ENCODE measurements at regions not wholly inside any gene's neighbourhood (a gene's known extent, or its start where the extent isn't known, plus 50 kb on each side); places are given as distances from the start of the nearest gene placed in this dataset.

- Mint-ChIP-seq H3K36me3 (peaks cover 0 to 6% (median 0%) of the 10 kb centered on the region in 3 donors), H3K27me3 (no peaks in the 10 kb centered on the region), H3K4me3 (no peak overlapping the region), H3K4me1 (no peaks in the 10 kb centered on the region), H3K27ac (no peak overlapping the region), H3K9me3 (peaks cover 0 to 25% (median 10%) of the 10 kb centered on the region in 9 donors)
- DNase-seq (no peak), ATAC-seq (no peak)
- POLR2A ChIA-PET, result no interaction called here
Observed at GRCh38 chr4:60926624-60927023, 273.5 kb upstream of the ADGRL3 start.

- H3K27me3 Mint-ChIP-seq, result no peaks in the 10 kb centered on the region
- H3K9me3 Mint-ChIP-seq, result peaks cover 0 to 32% (median 7%) of the 10 kb centered on the region in 9 donors
- H3K4me3 Mint-ChIP-seq, result no peak overlapping the region
- H3K36me3 Mint-ChIP-seq, result peaks cover 0 to 6% (median 0%) of the 10 kb centered on the region in 3 donors
- DNase-seq, result no peak
- H3K4me1 Mint-ChIP-seq, result no peaks in the 10 kb centered on the region
- no peak for ATAC-seq
- H3K27ac Mint-ChIP-seq, result no peak overlapping the region
- POLR2A ChIA-PET, result no interaction called here
Observed at GRCh38 chr4:60930866-60931265, 269.3 kb upstream of the ADGRL3 start.

DNA sequence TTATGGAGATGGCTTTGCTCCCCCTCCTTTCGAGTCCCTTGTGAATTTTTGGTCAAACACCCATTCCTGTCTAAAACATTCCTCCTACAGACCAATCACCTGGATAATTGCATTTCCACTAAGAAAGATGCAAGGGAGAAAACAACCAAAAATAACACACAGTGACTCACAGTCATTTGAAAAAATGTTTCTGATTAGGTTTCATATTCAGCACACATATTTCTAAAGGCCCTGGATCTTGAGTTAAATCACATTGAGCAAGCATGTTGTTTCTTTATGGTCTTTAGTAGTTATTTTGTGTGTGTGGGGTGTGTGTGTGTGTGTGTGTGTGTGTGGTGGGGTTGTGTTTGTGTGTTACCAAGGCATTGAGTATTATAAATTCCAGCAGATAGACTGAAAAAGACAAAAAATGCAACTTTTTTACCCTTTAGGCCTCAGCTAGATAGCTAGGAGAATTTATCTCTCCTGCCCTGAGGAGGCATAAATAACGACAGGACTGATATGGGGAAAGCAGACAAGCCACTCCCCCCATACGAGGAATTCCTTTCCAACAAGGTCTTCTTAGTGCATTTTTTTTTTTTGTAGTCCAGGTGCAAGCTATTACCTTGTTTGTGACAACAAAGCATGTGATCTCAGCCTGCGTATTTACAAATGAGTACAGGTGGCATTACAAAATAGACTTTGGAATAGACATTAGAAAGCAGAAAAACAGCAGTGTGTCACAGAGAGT is 265.4 kb upstream of the ADGRL3 start:
- Mint-ChIP-seq H3K27me3 (no peaks in the 10 kb centered on the region), H3K4me3 (no peak overlapping the region), H3K4me1 (no peaks in the 10 kb centered on the region), H3K36me3 (no peaks in the 10 kb centered on the region), H3K9me3 (peaks cover 0 to 23% (median 4%) of the 10 kb centered on the region in 9 donors), H3K27ac (no peak overlapping the region)
- ATAC-seq, result no peak
- no peak for DNase-seq
- POLR2A ChIA-PET, result no interaction called here

DNA sequence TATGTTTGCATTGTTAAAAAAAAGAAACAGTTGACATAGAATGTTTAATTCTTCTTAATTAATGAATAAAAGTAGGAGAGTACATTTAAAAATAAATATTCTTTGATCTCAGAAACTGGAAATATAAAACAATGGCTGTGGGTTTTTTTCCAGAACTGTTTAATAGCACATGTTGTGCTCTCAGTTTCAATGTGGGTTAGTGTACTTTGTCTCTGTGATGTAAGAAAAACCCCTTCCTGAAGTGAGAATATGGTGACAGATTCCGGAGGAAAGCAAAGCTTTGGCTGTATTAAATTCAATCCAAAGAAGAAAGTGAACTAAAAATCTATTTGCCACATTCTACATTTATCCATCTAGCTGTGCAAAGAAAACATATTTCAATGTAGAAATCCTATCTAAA is 261.9 kb upstream of the ADGRL3 start:
- peaks cover 0 to 16% (median 4%) of the 10 kb centered on the region in 9 donors for H3K9me3 Mint-ChIP-seq
- DNase-seq (no peak), ATAC-seq (no peak)
- H3K4me3 Mint-ChIP-seq, result no peak overlapping the region
- H3K4me1 Mint-ChIP-seq, result no peaks in the 10 kb centered on the region
- no peaks in the 10 kb centered on the region for H3K27me3 Mint-ChIP-seq
- POLR2A ChIA-PET, result no interaction called here
- H3K36me3 Mint-ChIP-seq, result no peaks in the 10 kb centered on the region
- no peak overlapping the region for H3K27ac Mint-ChIP-seq

GRCh38 chr4:60938621-60939020 is 261.5 kb upstream of the ADGRL3 start:
- ATAC-seq (no peak), DNase-seq (no peak)
- Mint-ChIP-seq H3K9me3 (peaks cover 0 to 13% (median 4%) of the 10 kb centered on the region in 9 donors), H3K27ac (no peak overlapping the region), H3K36me3 (no peaks in the 10 kb centered on the region), H3K4me3 (no peak overlapping the region), H3K27me3 (no peaks in the 10 kb centered on the region), H3K4me1 (no peaks in the 10 kb centered on the region)
- POLR2A ChIA-PET, result no interaction called here

DNA sequence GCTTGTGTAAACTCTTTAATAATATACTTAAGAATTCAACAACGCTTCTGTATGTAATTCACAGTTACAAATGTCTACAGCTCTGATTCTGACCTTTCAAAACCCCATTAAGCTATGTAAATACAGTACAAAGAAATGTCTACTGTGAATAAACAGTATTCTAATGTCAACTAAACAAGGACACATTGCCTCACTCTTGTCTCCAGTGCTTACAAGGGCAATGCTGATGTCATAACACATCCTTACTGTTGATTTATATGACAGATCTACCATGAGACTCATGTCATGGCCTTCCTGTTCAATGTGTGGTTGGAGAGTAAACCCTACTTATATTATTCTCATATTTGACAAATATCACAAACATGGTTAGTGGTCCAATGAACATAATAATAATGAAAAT is 256.1 kb upstream of the ADGRL3 start:
- POLR2A ChIA-PET, result no interaction called here
- H3K4me3 Mint-ChIP-seq, result no peak overlapping the region
- no peak overlapping the region for H3K27ac Mint-ChIP-seq
- peaks cover 0 to 13% (median 0%) of the 10 kb centered on the region in 3 donors for H3K36me3 Mint-ChIP-seq
- ATAC-seq (no peak), DNase-seq (no peak)
- peaks cover 2 to 33% (median 15%) of the 10 kb centered on the region in 9 donors for H3K9me3 Mint-ChIP-seq
- H3K27me3 Mint-ChIP-seq, result no peaks in the 10 kb centered on the region
- H3K4me1 Mint-ChIP-seq, result no peaks in the 10 kb centered on the region

DNA sequence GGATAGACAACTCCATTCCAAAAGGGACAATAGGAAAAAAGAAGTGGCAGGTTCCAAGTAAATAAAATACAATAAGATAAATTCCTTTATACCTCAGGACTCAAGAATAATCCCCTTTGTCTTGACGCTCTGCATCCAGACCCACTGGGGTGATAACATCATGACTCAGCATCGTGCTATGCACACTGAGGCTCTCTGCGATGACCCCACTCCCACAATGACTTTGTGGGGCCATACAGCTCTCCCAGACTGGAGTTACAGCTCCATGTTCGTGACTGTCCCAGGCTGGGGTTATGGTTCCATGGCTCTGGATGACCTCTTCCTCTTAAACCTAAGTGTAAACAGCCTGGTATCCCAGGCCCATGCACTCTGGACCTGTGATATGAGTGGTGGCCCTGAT is 254.5 kb upstream of the ADGRL3 start:
- H3K4me1 Mint-ChIP-seq, result no peaks in the 10 kb centered on the region
- H3K36me3 Mint-ChIP-seq, result peaks cover 0 to 13% (median 0%) of the 10 kb centered on the region in 3 donors
- peaks cover 2 to 37% (median 15%) of the 10 kb centered on the region in 9 donors for H3K9me3 Mint-ChIP-seq
- H3K27ac Mint-ChIP-seq, result no peak overlapping the region
- H3K4me3 Mint-ChIP-seq, result no peak overlapping the region
- ATAC-seq (no peak), DNase-seq (no peak)
- H3K27me3 Mint-ChIP-seq, result no peaks in the 10 kb centered on the region
- POLR2A ChIA-PET, result no interaction called here

GRCh38 chr4:60948008-60948407 is 252.1 kb upstream of the ADGRL3 start:
- H3K27ac Mint-ChIP-seq, result no peak overlapping the region
- H3K9me3 Mint-ChIP-seq, result peaks cover 2 to 37% (median 15%) of the 10 kb centered on the region in 9 donors
- H3K4me3 Mint-ChIP-seq, result no peak overlapping the region
- no peaks in the 10 kb centered on the region for H3K27me3 Mint-ChIP-seq
- H3K4me1 Mint-ChIP-seq, result no peaks in the 10 kb centered on the region
- H3K36me3 Mint-ChIP-seq, result peaks cover 0 to 13% (median 0%) of the 10 kb centered on the region in 3 donors
- ATAC-seq, result no peak
- no peak for DNase-seq
- POLR2A ChIA-PET, result no interaction called here

DNA sequence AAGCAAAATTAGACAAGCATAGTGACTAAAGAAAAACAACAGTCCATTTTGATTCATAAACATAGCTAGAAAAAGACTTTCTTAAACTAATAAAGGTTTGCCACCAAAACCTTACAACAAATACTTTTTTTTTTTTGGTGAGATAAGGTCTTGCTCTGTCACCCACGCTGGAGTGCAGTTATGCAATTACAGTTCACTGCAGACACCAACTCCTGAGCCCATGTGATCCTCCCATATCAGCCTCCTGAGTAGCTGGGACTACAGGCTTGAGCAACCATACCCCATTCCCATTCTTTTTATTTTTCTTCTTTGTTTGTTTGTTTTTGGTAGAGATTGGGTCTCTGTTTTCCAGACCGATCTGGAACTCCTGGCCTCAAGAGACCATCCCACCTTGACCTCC is 247.2 kb upstream of the ADGRL3 start:
- no peak for DNase-seq
- H3K36me3 Mint-ChIP-seq, result peaks cover 0 to 4% (median 0%) of the 10 kb centered on the region in 3 donors
- POLR2A ChIA-PET, result no interaction called here
- H3K9me3 Mint-ChIP-seq, result peaks cover 1 to 33% (median 14%) of the 10 kb centered on the region in 9 donors
- no peak overlapping the region for H3K4me3 Mint-ChIP-seq
- no peaks in the 10 kb centered on the region for H3K4me1 Mint-ChIP-seq
- ATAC-seq, result no peak
- H3K27ac Mint-ChIP-seq, result no peak overlapping the region
- no peaks in the 10 kb centered on the region for H3K27me3 Mint-ChIP-seq

DNA sequence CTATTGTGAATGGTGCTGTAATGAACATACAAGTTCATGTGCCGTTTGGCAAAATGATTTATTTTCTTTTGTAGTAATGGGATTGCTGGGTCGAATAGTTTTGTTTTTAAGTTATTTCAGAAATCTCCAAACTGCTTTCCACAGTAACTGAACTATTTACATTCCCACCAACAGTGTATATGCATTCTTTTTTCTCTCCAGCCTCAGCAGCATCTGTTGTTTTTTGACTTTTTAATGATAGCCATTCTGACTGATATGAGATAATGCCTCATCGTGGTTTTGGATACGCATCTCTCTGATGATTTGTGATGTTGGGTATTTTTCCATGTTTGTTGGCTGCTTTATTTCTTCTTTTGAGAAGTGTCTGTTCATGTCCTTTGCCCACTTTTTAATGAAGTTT is 246.3 kb upstream of the ADGRL3 start:
- Mint-ChIP-seq H3K27ac (no peak overlapping the region), H3K9me3 (peaks cover 2 to 31% (median 11%) of the 10 kb centered on the region in 9 donors), H3K27me3 (no peaks in the 10 kb centered on the region), H3K36me3 (no peaks in the 10 kb centered on the region), H3K4me1 (no peaks in the 10 kb centered on the region), H3K4me3 (no peak overlapping the region)
- ATAC-seq (no peak), DNase-seq (no peak)
- POLR2A ChIA-PET, result no interaction called here

GRCh38 chr4:60962286-60962685 is 237.8 kb upstream of the ADGRL3 start:
- H3K9me3 Mint-ChIP-seq, result peaks cover 0 to 30% (median 5%) of the 10 kb centered on the region in 9 donors
- H3K27ac Mint-ChIP-seq, result no peak overlapping the region
- H3K27me3 Mint-ChIP-seq, result no peaks in the 10 kb centered on the region
- H3K36me3 Mint-ChIP-seq, result no peaks in the 10 kb centered on the region
- DNase-seq, result no peak
- ATAC-seq, result no peak
- POLR2A ChIA-PET, result no interaction called here
- H3K4me1 Mint-ChIP-seq, result no peaks in the 10 kb centered on the region
- H3K4me3 Mint-ChIP-seq, result no peak overlapping the region

DNA sequence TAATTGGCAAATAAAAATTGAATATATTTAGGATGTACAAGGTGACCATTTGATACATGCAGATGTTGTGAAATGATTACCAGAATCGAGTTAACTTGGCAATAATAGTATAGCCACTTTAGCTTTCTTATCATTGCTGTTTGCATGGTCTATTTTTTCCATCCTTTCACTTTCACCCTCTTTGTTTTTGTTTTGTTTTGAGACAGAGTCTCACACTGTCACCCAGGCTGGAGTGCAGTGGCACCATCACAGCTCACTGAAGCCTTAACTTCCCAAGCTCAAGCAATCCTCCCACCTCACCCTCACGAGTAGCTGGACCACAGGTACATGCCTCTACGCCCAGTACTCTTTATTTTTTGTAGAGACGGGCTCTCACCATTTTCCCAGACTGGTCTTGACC is 218.6 kb upstream of the ADGRL3 start:
- DNase-seq, result no peak
- Mint-ChIP-seq H3K36me3 (no peaks in the 10 kb centered on the region), H3K9me3 (peaks cover 0 to 24% (median 11%) of the 10 kb centered on the region in 9 donors), H3K4me1 (no peaks in the 10 kb centered on the region), H3K4me3 (no peak overlapping the region), H3K27me3 (no peaks in the 10 kb centered on the region), H3K27ac (no peak overlapping the region)
- POLR2A ChIA-PET, result no interaction called here
- no peak for ATAC-seq

DNA sequence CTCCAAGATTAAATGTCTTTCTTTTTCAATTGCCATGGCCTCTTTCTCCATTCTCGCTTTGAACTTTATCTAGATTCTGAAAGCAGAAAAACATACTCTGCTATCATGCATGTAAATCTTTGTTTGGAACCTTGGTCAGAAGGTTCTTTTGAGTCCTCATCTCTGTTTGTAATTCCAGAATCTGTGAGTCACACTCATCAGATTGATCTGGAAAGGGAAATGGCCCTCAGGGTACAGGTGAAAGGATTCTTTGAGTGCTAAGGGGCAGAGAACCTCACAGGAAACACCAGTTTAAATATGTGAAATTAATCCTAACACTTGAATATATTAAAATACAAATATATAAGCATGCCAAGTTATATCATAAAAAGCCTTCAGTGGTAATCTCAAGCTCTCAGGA is 211.0 kb upstream of the ADGRL3 start:
- Mint-ChIP-seq H3K36me3 (peaks cover 0 to 7% (median 0%) of the 10 kb centered on the region in 3 donors), H3K27me3 (no peaks in the 10 kb centered on the region), H3K9me3 (peaks cover 1 to 35% (median 20%) of the 10 kb centered on the region in 9 donors), H3K4me1 (no peaks in the 10 kb centered on the region), H3K27ac (no peak overlapping the region), H3K4me3 (no peak overlapping the region)
- no peak for DNase-seq
- POLR2A ChIA-PET, result no interaction called here
- no peak for ATAC-seq

DNA sequence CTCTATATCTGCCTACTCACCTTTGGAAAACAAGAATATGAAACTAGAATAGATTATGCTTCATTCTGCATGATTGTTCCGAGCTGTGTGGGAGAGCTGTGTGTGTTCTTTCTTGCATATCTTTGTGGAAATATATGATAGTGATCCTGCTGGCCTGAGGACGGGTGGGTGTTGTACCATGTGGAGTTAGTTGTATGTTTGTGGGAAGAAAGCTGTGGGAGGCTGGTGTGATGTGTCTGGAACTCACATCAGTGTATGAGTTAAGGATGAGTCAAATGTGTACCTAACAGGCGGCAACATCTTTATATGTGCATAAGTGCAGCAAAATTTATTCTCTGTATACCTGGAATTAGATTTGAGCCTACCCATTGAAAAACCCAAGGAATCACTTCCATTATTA is 208.1 kb upstream of the ADGRL3 start:
- Mint-ChIP-seq H3K4me1 (no peaks in the 10 kb centered on the region), H3K9me3 (peaks cover 1 to 27% (median 9%) of the 10 kb centered on the region in 9 donors), H3K27ac (no peak overlapping the region), H3K36me3 (peaks cover 0 to 7% (median 0%) of the 10 kb centered on the region in 3 donors), H3K27me3 (no peaks in the 10 kb centered on the region), H3K4me3 (no peak overlapping the region)
- no peak for DNase-seq
- POLR2A ChIA-PET, result no interaction called here
- ATAC-seq, result no peak
